KMS-11 (cell line): ENCODE measurements at regions not wholly inside any gene's neighbourhood (a gene's known extent, or its start where the extent isn't known, plus 50 kb on each side); places are given as distances from the start of the nearest gene placed in this dataset.

Source experiments
- H2AFZ ChIP-seq: fragments of 200-600 bp; sonication (generic); 2 replicates; pipeline ENCODE4 v1.6.1; 2016; ENCODE audit warnings: antibody characterized with exemption, mixed run types, low read depth
- H3K27ac ChIP-seq: fragments of 200-600 bp; sonication (generic); 2 replicates; pipeline ENCODE4 v1.6.1; 2016; ENCODE audit warnings: mild to moderate bottlenecking, mixed run types
- H3K27me3 ChIP-seq: fragments of 200-600 bp; sonication (generic); 2 replicates; pipeline ENCODE4 v1.6.1; 2017; ENCODE audit warnings: mild to moderate bottlenecking, low read depth, mixed run types, moderate library complexity; ENCODE audit not compliant: insufficient read depth
- H3K36me3 ChIP-seq: fragments of 200-600 bp; sonication (generic); 2 replicates; pipeline ENCODE4 v1.6.1; 2017; ENCODE audit warnings: mild to moderate bottlenecking, mixed run types; ENCODE audit not compliant: insufficient read depth
- H3K4me1 ChIP-seq: fragments of 200-600 bp; sonication (generic); 2 replicates; pipeline ENCODE4 v1.6.1; 2016; ENCODE audit warnings: mild to moderate bottlenecking, low read depth, mixed run types; ENCODE audit not compliant: poor library complexity, severe bottlenecking
- H3K4me2 ChIP-seq: fragments of 200-600 bp; sonication (generic); 2 replicates; pipeline ENCODE4 v1.7.0; 2016; ENCODE audit warnings: mild to moderate bottlenecking, mixed run types
- H3K4me3 ChIP-seq: fragments of 200-600 bp; sonication (generic); IDR thresholded peaks from 2 replicates; pipeline ENCODE4 v1.6.1; 2017; ENCODE audit warnings: low read depth, low read length, mixed read lengths; ENCODE audit not compliant: insufficient read depth
- H3K79me2 ChIP-seq: fragments of 200-600 bp; sonication (generic); 2 replicates; pipeline ENCODE4 v1.6.1; 2016; ENCODE audit warnings: low read depth, mixed run types; ENCODE audit not compliant: insufficient read depth
- H3K9ac ChIP-seq: fragments of 200-600 bp; sonication (generic); 2 replicates; pipeline ENCODE4 v1.6.1; 2016; ENCODE audit warnings: mild to moderate bottlenecking, mixed run types
- H4K20me1 ChIP-seq: fragments of 200-600 bp; sonication (generic); 2 replicates; pipeline ENCODE4 v1.6.1; 2016; ENCODE audit warnings: mild to moderate bottlenecking, mixed run types; ENCODE audit not compliant: insufficient read depth
- CTCF ChIP-seq: fragments of 200-600 bp; sonication (generic); conservative IDR thresholded peaks from 2 replicates; pipeline ENCODE4 v1.6.1; 2017; ENCODE audit warnings: low read depth, mild to moderate bottlenecking, antibody characterized with exemption, low read length, moderate library complexity, mixed read lengths

GRCh38 chr5:68490406-68490805, 274.9 kb downstream of the PIK3R1 start:
- Histone ChIP-seq H3K4me3 (no peak overlapping the region), H3K4me2 (no peak overlapping the region), H3K27me3 (no peaks in the 10 kb centered on the region), H3K36me3 (no peaks in the 10 kb centered on the region), H2AFZ (no peak overlapping the region), H3K4me1 (peaks cover 18% of the 10 kb centered on the region), H4K20me1 (no peaks in the 10 kb centered on the region), H3K9ac (no peak overlapping the region), H3K27ac (no peak overlapping the region), H3K79me2 (no peaks in the 10 kb centered on the region)
- TF ChIP-seq CTCF = no peak

GRCh38 chr5:68494771-68495170, 279.2 kb downstream of the PIK3R1 start:
- Histone ChIP-seq H3K4me2 (no peak overlapping the region), H2AFZ (no peak overlapping the region), H3K9ac (no peak overlapping the region), H3K4me3 (no peak overlapping the region), H3K27ac (no peak overlapping the region), H4K20me1 (no peaks in the 10 kb centered on the region), H3K36me3 (no peaks in the 10 kb centered on the region), H3K4me1 (no peaks in the 10 kb centered on the region), H3K27me3 (no peaks in the 10 kb centered on the region), H3K79me2 (no peaks in the 10 kb centered on the region)
- no peak for TF ChIP-seq CTCF

- Histone ChIP-seq H3K4me1 (no peaks in the 10 kb centered on the region), H3K27ac (no peak overlapping the region), H3K9ac (no peak overlapping the region), H2AFZ (no peak overlapping the region), H3K79me2 (no peaks in the 10 kb centered on the region), H3K4me3 (no peak overlapping the region), H3K36me3 (no peaks in the 10 kb centered on the region), H3K4me2 (no peak overlapping the region), H4K20me1 (no peaks in the 10 kb centered on the region), H3K27me3 (no peaks in the 10 kb centered on the region)
- TF ChIP-seq CTCF = no peak
Measured at GRCh38 chr5:68499987-68500386, 284.4 kb downstream of the PIK3R1 start.

GRCh38 chr5:68500813-68501212, 285.3 kb downstream of the PIK3R1 start:
- Histone ChIP-seq H3K9ac (no peak overlapping the region), H3K79me2 (no peaks in the 10 kb centered on the region), H2AFZ (no peak overlapping the region), H3K4me1 (no peaks in the 10 kb centered on the region), H4K20me1 (no peaks in the 10 kb centered on the region), H3K27ac (no peak overlapping the region), H3K27me3 (no peaks in the 10 kb centered on the region), H3K36me3 (no peaks in the 10 kb centered on the region), H3K4me3 (no peak overlapping the region), H3K4me2 (no peak overlapping the region)
- no peak for TF ChIP-seq CTCF

- H3K36me3 ChIP-seq = no peaks in the 10 kb centered on the region
- H3K4me1 ChIP-seq = no peaks in the 10 kb centered on the region
- no peaks in the 10 kb centered on the region for H3K27me3 ChIP-seq
- H2AFZ ChIP-seq = no peak overlapping the region
- H3K27ac ChIP-seq = no peak overlapping the region
- no peaks in the 10 kb centered on the region for H4K20me1 ChIP-seq
- TF ChIP-seq CTCF = no peak
- H3K9ac ChIP-seq = no peak overlapping the region
- no peaks in the 10 kb centered on the region for H3K79me2 ChIP-seq
- no peak overlapping the region for H3K4me3 ChIP-seq
- no peak overlapping the region for H3K4me2 ChIP-seq
Measured at GRCh38 chr5:68502531-68502930, 287.0 kb downstream of the PIK3R1 start.
